Testis (tissue), 2 donors: ENCODE measurements at regions not wholly inside any gene's neighbourhood (a gene's known extent, or its start where the extent isn't known, plus 50 kb on each side); places are given as distances from the start of the nearest gene placed in this dataset.

Experiments
- DNase-seq: peaks from one replicate; pipeline ENCODE4 v3.0.0-alpha.2; 2019
- H3K27ac ChIP-seq, 2 donors: fragments of 200-600 bp; sonication (generic); one replicate each; pipeline ENCODE4 v1.5.1; 2019
- H3K27me3 ChIP-seq: fragments of 200-600 bp; sonication (generic); one replicate; pipeline ENCODE4 v1.5.1; 2019
- H3K36me3 ChIP-seq: fragments of 200-600 bp; sonication (generic); one replicate; pipeline ENCODE4 v1.5.1; 2017; ENCODE audit warnings: low read depth; ENCODE audit errors: missing control alignments
- H3K4me1 ChIP-seq: fragments of 200-600 bp; sonication (generic); one replicate; pipeline ENCODE4 v1.5.1; 2019
- H3K4me3 ChIP-seq, 2 donors: fragments of 200-600 bp; sonication (generic); one replicate each; pipeline ENCODE4 v1.5.1; 2017 to 2019
- H3K9me3 ChIP-seq: fragments of 200-600 bp; sonication (generic); one replicate; pipeline ENCODE4 v1.5.1; 2017
- CTCF ChIP-seq, 3 experiments: fragments of 450-650 bp in 2 of 3; fragments of 200-600 bp in 1 of 3; sonication (generic) in 1 of 3; IDR thresholded peaks; one replicate each; pipeline ENCODE4 v1.5.1; 2016 to 2019; ENCODE audit warnings: antibody characterized with exemption in 3 of 3, mild to moderate bottlenecking in 2 of 3, moderate library complexity in 1 of 3
- POLR2A ChIP-seq: fragments of 450-650 bp; IDR thresholded peaks from one replicate; pipeline ENCODE4 v1.6.1; 2017; ENCODE audit warnings: antibody characterized with exemption, mild to moderate bottlenecking, moderate library complexity
- WGBS, 2 donors: methylation state at CpG; one replicate each; pipeline ENCODE4 v1.1.5; 2018; 5-methylcytosine and 5-hydroxymethylcytosine counted together
- intact Hi-C: fragments of 100-400 bp; cut with DNase I; formaldehyde crosslinking; loops from one replicate; pipeline ENCODE4 v1.15.1; 2023; ENCODE audit warnings: low total_unique reads

DNA sequence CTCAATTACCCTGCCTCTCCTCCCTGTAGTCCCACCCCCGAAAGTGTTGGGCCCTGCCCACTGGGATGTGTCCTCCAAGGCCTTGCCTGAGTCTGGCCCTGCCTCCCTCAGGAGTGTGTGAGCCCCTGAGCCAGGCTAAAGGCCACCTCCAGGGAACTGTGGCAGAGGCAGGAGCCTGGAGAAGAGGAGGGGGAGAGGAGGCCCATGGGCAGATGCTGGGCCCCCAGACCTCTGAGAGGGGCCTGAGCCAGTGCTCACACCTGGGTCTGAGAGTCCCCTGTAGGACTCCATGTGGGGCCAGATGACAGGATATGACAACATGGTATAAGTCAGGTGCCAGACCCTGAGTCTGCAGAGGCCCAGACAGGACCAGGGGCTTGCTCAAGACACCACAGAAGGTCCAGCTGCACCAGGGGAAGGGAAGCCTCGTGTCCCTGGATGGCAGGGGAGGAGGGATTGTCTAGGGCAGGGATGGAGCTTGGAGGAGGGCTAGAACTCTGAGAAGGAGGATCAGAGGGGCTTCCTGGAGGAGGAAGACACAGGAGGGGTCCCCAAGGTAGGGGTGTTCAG, 217.9 kb downstream of the TBC1D2B start:
- WGBS, 2 donors: 84 to 100% methylated on average over 1 to 2 of the region's 2 CpGs
- TF ChIP-seq CTCF (IDR thresholded peaks at IDR 0.05) (no peak), POLR2A (no peak)
- no peak overlapping the region for H3K4me3 ChIP-seq
- no peaks in the 10 kb centered on the region for H3K4me1 ChIP-seq
- DNase-seq: no peak
- H3K27me3 ChIP-seq: no peaks in the 10 kb centered on the region
- intact Hi-C loops: no loop called here
- H3K36me3 ChIP-seq: no peaks in the 10 kb centered on the region
- no peak overlapping the region for H3K27ac ChIP-seq
- no peaks in the 10 kb centered on the region for H3K9me3 ChIP-seq

GRCh38 chr15:77858792-77859490, 218.6 kb downstream of the TBC1D2B start:
- Histone ChIP-seq H3K4me1 (no peaks in the 10 kb centered on the region), H3K9me3 (no peaks in the 10 kb centered on the region), H3K36me3 (no peaks in the 10 kb centered on the region), H3K4me3 (no peak overlapping the region), H3K27me3 (no peaks in the 10 kb centered on the region), H3K27ac (no peak overlapping the region)
- no peak for DNase-seq
- TF ChIP-seq CTCF (IDR thresholded peaks at IDR 0.05): no peak
- TF ChIP-seq POLR2A: no peak
- intact Hi-C loops: no loop called here
- WGBS, 2 donors: 80 to 89% methylated on average over 9 to 11 of the region's 11 CpGs

DNA sequence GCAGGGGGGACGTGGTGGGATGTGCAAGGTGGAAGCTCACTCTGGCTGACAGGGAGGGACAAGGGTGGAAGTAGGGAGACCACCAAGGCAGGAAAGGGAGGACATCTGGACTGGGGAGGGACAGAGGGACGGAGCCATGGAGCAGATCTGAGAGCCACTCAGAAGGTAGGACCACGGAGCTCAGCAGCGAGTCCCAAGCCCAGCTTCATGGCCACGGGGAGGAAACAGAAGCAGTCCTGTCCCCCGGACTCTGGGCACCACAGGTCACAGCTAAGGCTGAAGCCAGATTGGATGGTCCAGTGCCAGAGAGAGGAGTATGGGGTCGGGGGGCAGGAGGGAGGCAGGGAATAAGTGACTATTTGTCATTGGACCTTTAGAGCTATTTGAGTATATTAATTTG, 220.1 kb downstream of the TBC1D2B start:
- intact Hi-C loops: no loop called here
- DNase-seq: no peak
- 67 to 81% methylated on average over 7 of the region's 7 CpGs for WGBS, 2 donors
- no peak overlapping the region for H3K27ac ChIP-seq
- no peaks in the 10 kb centered on the region for H3K27me3 ChIP-seq
- H3K36me3 ChIP-seq: no peaks in the 10 kb centered on the region
- H3K4me3 ChIP-seq: no peak overlapping the region
- no peaks in the 10 kb centered on the region for H3K4me1 ChIP-seq
- TF ChIP-seq POLR2A (no peak), CTCF (IDR thresholded peaks at IDR 0.05) (no peak)
- H3K9me3 ChIP-seq: no peaks in the 10 kb centered on the region

GRCh38 chr15:77856705-77857346, 220.7 kb downstream of the TBC1D2B start:
- Histone ChIP-seq H3K27ac (no peak overlapping the region), H3K4me1 (no peaks in the 10 kb centered on the region), H3K4me3 (no peak overlapping the region), H3K36me3 (no peaks in the 10 kb centered on the region), H3K27me3 (no peaks in the 10 kb centered on the region), H3K9me3 (no peaks in the 10 kb centered on the region)
- no peak for DNase-seq
- intact Hi-C loops: no loop called here
- no peak for TF ChIP-seq CTCF (IDR thresholded peaks at IDR 0.05)
- TF ChIP-seq POLR2A: no peak
- 57 to 83% methylated on average over 1 of the region's 1 CpG for WGBS, 2 donors
